Glutamatergic neuron (in vitro differentiated cells): ENCODE measurements at regions not wholly inside any gene's neighbourhood (a gene's known extent, or its start where the extent isn't known, plus 50 kb on each side); places are given as distances from the start of the nearest gene placed in this dataset.
"Not testable (repeated sequence)": the region's sequence is repeated elsewhere in the genome, so short reads cannot be mapped to it uniquely, and the experiment has no call there.

Source experiments
- DNase-seq: peaks from one replicate; pipeline ENCODE4 v3.0.0; 2022
- H3K27ac Mint-ChIP-seq: one replicate; pipeline ENCODE4 v1.8.0; 2020; ENCODE audit warnings: mild to moderate bottlenecking, mixed read lengths, inconsistent platforms; ENCODE audit not compliant: unreplicated experiment
- H3K27me3 Mint-ChIP-seq: one replicate; pipeline ENCODE4 v1.8.0; 2020; ENCODE audit warnings: mild to moderate bottlenecking, moderate library complexity, mixed read lengths, inconsistent platforms; ENCODE audit not compliant: unreplicated experiment
- H3K36me3 Mint-ChIP-seq: one replicate; pipeline ENCODE4 v1.8.0; 2020; ENCODE audit warnings: mild to moderate bottlenecking, mixed read lengths, inconsistent platforms; ENCODE audit not compliant: unreplicated experiment
- H3K4me1 Mint-ChIP-seq: one replicate; pipeline ENCODE4 v1.8.0; 2020; ENCODE audit warnings: mild to moderate bottlenecking, low read depth, mixed read lengths, inconsistent platforms; ENCODE audit not compliant: unreplicated experiment
- H3K4me3 Mint-ChIP-seq: one replicate; pipeline ENCODE4 v1.8.0; 2020; ENCODE audit warnings: mild to moderate bottlenecking, mixed read lengths, inconsistent platforms; ENCODE audit not compliant: unreplicated experiment
- H3K9me3 Mint-ChIP-seq: one replicate; pipeline ENCODE4 v1.8.0; 2020; ENCODE audit warnings: mild to moderate bottlenecking, moderate library complexity, mixed read lengths, inconsistent platforms; ENCODE audit not compliant: unreplicated experiment
- TF ChIP-seq, protein P1 (sequence below): fragments of 200-600 bp; sonication (generic); IDR thresholded peaks from one replicate; pipeline ENCODE4 v1.5.0; 2021; ENCODE audit not compliant: partially characterized antibody, unreplicated experiment

GRCh38 chr1:198848206-198848605 lies 209.4 kb downstream of the PTPRC start:
- H3K27me3 Mint-ChIP-seq = peaks cover 4% of the 10 kb centered on the region
- H3K27ac Mint-ChIP-seq = no peak overlapping the region
- TF ChIP-seq, protein P1, sequence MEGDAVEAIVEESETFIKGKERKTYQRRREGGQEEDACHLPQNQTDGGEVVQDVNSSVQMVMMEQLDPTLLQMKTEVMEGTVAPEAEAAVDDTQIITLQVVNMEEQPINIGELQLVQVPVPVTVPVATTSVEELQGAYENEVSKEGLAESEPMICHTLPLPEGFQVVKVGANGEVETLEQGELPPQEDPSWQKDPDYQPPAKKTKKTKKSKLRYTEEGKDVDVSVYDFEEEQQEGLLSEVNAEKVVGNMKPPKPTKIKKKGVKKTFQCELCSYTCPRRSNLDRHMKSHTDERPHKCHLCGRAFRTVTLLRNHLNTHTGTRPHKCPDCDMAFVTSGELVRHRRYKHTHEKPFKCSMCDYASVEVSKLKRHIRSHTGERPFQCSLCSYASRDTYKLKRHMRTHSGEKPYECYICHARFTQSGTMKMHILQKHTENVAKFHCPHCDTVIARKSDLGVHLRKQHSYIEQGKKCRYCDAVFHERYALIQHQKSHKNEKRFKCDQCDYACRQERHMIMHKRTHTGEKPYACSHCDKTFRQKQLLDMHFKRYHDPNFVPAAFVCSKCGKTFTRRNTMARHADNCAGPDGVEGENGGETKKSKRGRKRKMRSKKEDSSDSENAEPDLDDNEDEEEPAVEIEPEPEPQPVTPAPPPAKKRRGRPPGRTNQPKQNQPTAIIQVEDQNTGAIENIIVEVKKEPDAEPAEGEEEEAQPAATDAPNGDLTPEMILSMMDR = no peak
- H3K9me3 Mint-ChIP-seq = no peaks in the 10 kb centered on the region
- H3K4me3 Mint-ChIP-seq = no peak overlapping the region
- DNase-seq = no peak
- no peaks in the 10 kb centered on the region for H3K4me1 Mint-ChIP-seq
- no peaks in the 10 kb centered on the region for H3K36me3 Mint-ChIP-seq

GRCh38 chr1:198848649-198849048 lies 209.8 kb downstream of the PTPRC start:
- no peak for DNase-seq
- Mint-ChIP-seq H3K4me1 (no peaks in the 10 kb centered on the region), H3K27me3 (peaks cover 4% of the 10 kb centered on the region), H3K27ac (no peak overlapping the region), H3K4me3 (no peak overlapping the region), H3K36me3 (no peaks in the 10 kb centered on the region), H3K9me3 (no peaks in the 10 kb centered on the region)
- TF ChIP-seq, protein P1 = no peak

DNA sequence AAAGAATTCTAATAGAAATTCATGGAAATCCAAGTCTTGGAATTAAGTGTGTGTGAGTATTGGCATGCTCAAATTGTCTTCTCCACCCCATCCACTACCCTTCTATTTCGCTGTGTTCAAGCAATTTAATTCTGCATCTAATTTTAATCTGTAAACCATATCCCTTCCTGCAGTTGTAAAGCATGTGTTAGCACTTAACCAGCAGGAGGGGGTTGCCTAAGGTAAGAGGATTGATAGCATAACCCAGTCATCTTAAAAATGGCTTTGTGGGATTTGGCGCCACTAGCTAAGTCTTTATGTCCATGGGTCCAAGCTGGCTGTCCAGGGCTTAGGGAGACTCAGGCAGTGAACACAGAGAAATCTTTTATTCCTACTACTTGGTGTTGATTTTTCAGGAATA lies 210.3 kb downstream of the PTPRC start:
- H3K27me3 Mint-ChIP-seq = peaks cover 4% of the 10 kb centered on the region
- no peak overlapping the region for H3K27ac Mint-ChIP-seq
- TF ChIP-seq, protein P1 = no peak
- H3K4me3 Mint-ChIP-seq = no peak overlapping the region
- H3K36me3 Mint-ChIP-seq = no peaks in the 10 kb centered on the region
- DNase-seq = no peak
- no peaks in the 10 kb centered on the region for H3K9me3 Mint-ChIP-seq
- no peaks in the 10 kb centered on the region for H3K4me1 Mint-ChIP-seq

DNA sequence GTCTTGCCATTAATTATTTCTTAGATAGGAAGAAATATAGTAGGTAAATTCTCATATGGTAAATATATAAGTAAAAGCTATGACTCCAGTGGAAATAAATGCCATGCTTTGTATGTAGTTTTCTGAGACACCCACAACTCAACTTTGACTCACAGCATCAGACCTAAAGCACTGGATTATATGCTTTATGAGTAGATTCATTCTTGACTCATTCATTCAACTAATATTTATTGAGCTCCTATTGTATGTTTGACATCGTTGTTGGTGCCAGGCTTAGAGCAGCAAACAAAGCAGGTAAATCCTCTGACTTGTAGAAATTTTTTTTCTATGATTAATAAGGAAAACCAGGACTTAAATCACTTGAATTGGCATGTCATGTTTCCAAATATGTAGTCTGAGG lies 211.4 kb downstream of the PTPRC start:
- peaks cover 4% of the 10 kb centered on the region for H3K27me3 Mint-ChIP-seq
- no peak overlapping the region for H3K27ac Mint-ChIP-seq
- no peaks in the 10 kb centered on the region for H3K36me3 Mint-ChIP-seq
- DNase-seq = no peak
- H3K4me1 Mint-ChIP-seq = no peaks in the 10 kb centered on the region
- H3K9me3 Mint-ChIP-seq = no peaks in the 10 kb centered on the region
- no peak overlapping the region for H3K4me3 Mint-ChIP-seq
- TF ChIP-seq, protein P1 = no peak

GRCh38 chr1:198850966-198851365 lies 212.1 kb downstream of the PTPRC start:
- H3K27me3 Mint-ChIP-seq, H3K27ac Mint-ChIP-seq, H3K4me3 Mint-ChIP-seq, H3K36me3 Mint-ChIP-seq, DNase-seq, H3K9me3 Mint-ChIP-seq, H3K4me1 Mint-ChIP-seq: not testable (repeated sequence)

- Mint-ChIP-seq H3K27me3 (no peaks in the 10 kb centered on the region), H3K27ac (no peak overlapping the region), H3K9me3 (no peaks in the 10 kb centered on the region), H3K36me3 (no peaks in the 10 kb centered on the region), H3K4me1 (no peaks in the 10 kb centered on the region), H3K4me3 (no peak overlapping the region)
- no peak for DNase-seq
- TF ChIP-seq, protein P1 = no peak
These were observed 217.8 kb downstream of the PTPRC start for GRCh38 chr1:198856601-198857000.
